ENCODE measurements at regions not wholly inside any gene's neighbourhood (a gene's known extent, or its start where the extent isn't known, plus 50 kb on each side); places are given as distances from the start of the nearest gene placed in this dataset.

GRCh38 chr4:35541888-35542213 is 702.5 kb downstream of the ARAP2 start:
- DNase-seq (ENCODE audit: extremely low read depth, low read depth), result no peak
- TF ChIP-seq CTCF (IDR thresholded peaks at IDR 0.05; ENCODE audit: low read depth, low read length, missing control alignments), result no peak
- H3K4me3 ChIP-seq (replicated peaks; ENCODE audit: low read depth, low read length), result no peak overlapping the region

- DNase-seq (ENCODE audit: extremely low read depth, low read depth), result no peak
- no peak for TF ChIP-seq CTCF (IDR thresholded peaks at IDR 0.05; ENCODE audit: low read depth, low read length, missing control alignments)
- no peak overlapping the region for H3K4me3 ChIP-seq (replicated peaks; ENCODE audit: low read depth, low read length)
These were observed 695.4 kb downstream of the ARAP2 start for GRCh38 chr4:35548921-35549320.

- no peak for DNase-seq (ENCODE audit: extremely low read depth, low read depth)
- no peak overlapping the region for H3K4me3 ChIP-seq (replicated peaks; ENCODE audit: low read depth, low read length)
- no peak for TF ChIP-seq CTCF (IDR thresholded peaks at IDR 0.05; ENCODE audit: low read depth, low read length, missing control alignments)
These were observed 687.9 kb downstream of the ARAP2 start for GRCh38 chr4:35556387-35556786.

- H3K4me3 ChIP-seq (replicated peaks; ENCODE audit: low read depth, low read length), result no peak overlapping the region
- DNase-seq (ENCODE audit: extremely low read depth, low read depth), result no peak
- TF ChIP-seq CTCF (IDR thresholded peaks at IDR 0.05; ENCODE audit: low read depth, low read length, missing control alignments), result no peak
These were observed 684.6 kb downstream of the ARAP2 start for GRCh38 chr4:35559559-35560365.

GRCh38 chr4:35562861-35563260 is 681.5 kb downstream of the ARAP2 start:
- TF ChIP-seq CTCF (IDR thresholded peaks at IDR 0.05; ENCODE audit: low read depth, low read length, missing control alignments), result no peak
- no peak overlapping the region for H3K4me3 ChIP-seq (replicated peaks; ENCODE audit: low read depth, low read length)
- DNase-seq (ENCODE audit: extremely low read depth, low read depth), result no peak

- no peak for TF ChIP-seq CTCF (IDR thresholded peaks at IDR 0.05; ENCODE audit: low read depth, low read length, missing control alignments)
- H3K4me3 ChIP-seq (replicated peaks; ENCODE audit: low read depth, low read length), result no peak overlapping the region
- DNase-seq (ENCODE audit: extremely low read depth, low read depth), result no peak
These were observed 678.7 kb downstream of the ARAP2 start for GRCh38 chr4:35565640-35566039.

GRCh38 chr4:35591035-35591434 is 653.3 kb downstream of the ARAP2 start:
- no peak for DNase-seq (ENCODE audit: extremely low read depth, low read depth)
- no peak overlapping the region for H3K4me3 ChIP-seq (replicated peaks; ENCODE audit: low read depth, low read length)
- no peak for TF ChIP-seq CTCF (IDR thresholded peaks at IDR 0.05; ENCODE audit: low read depth, low read length, missing control alignments)

Measured in HFF-Myc (cell line).